ENCODE measurements at regions not wholly inside any gene's neighbourhood (a gene's known extent, or its start where the extent isn't known, plus 50 kb on each side); places are given as distances from the start of the nearest gene placed in this dataset.
A peak's percentile ranks its signal among the peaks of the same experiment; 100 is the strongest.
"Not testable (repeated sequence)": the region's sequence is repeated elsewhere in the genome, so short reads cannot be mapped to it uniquely, and the experiment has no call there.

DNA sequence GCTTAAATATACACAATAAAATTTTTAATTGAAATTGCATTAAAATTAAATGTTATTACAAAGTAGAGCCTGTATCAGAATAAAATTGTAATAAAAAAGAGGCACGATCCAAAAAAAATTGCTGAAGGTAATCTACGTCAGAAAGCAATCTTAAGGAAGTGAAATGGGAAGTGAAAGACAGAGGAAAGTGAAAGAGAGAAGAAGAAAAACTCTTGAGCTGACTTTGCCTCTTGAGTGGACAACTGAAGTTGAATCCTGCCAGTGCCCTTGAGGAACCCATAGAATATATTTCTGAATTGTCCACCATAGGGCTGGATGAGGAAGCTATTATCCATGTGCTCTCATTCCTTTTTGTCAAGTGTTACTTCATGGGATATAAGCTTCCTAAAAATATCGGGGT lies 285.1 kb upstream of the STAC start:
- FAIRE-seq: no peak

DNA sequence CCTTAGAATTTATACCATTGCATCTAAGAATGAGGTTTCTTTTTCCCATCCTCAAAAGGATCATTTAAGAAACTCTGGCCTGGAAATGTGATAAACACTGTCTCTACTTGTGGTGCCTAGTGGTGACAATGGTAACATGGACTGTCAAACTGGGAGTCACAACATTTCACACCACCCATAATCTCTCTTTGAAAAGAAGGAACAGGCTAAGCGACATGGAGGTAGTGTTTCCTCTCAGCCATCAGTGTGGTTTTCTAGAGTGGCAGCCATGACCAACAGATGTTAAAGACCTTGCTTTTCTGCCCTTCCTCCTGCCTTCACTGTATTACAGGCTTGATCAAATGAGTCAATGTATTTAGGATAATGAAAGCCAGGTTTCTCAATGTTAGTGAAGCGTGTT lies 283.1 kb upstream of the STAC start:
- FAIRE-seq: no peak

DNA sequence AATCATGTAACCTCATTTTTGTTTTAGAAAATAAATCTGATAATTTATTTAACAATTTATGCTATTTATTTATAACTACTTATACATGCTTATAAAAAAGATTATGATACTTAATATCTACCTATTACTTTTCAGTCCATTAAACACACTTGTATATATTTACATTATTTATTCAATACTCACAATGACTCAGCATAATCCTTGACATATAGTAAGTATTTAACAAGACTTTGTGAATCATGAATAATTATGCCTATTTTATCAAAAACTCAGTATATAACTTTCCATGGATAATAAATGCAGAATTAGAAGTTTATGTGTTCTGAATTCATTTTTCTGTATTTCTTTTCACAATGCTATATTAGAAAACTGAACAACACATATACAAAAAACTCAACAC lies 266.0 kb upstream of the STAC start:
- FAIRE-seq: peak; percentile 75

DNA sequence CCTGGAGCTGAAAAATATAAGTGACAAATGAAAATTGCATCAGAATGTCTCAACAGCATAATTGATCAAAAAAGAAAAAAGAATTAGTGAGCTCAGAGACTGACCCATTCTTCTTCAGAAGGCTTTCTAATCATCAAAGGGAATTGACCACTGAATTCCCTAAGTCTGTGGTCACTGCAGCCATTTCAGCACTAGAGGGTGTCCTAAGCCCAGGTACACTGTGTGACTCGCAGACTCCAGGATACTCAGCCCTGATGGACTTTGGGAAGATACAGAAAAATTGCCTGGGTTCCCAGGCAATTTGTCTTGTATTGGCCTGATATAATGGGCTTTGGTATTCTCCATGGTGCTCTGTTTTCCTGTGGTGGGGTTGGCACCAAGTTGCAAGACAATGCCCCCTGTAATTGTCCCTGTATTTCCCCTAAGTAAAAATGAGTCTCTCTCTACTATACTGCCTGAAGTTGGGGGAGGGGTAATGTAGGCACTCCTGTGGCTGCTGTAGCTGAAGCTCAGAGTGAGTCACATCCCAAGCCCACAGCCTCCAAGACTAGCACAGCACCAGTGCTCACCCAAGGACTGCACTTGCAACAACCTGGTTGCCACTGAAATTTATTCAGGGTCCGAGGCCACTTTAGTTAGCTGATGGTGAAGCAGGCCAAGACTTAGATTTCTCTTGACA lies 256.0 kb upstream of the STAC start:
- no peak for FAIRE-seq

DNA sequence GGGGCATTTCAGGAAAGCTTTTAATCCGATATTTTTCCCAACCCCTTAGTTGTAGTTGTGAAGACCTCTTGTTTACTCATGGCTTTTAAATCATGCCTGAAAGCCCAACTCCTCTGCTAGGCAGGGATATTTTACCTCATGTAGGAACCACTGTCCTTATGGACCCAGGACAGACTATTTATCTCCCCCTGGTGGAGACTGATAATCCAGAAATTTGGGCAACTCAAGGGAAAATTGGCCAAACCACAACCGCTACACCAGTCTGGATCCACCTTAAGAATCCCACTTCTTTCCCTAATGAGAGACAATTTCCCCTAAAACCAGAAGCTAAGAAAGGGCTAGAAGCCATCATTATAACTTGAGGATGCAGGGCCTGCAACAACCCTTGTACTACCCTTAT lies 248.1 kb upstream of the STAC start:
- no peak for FAIRE-seq

DNA sequence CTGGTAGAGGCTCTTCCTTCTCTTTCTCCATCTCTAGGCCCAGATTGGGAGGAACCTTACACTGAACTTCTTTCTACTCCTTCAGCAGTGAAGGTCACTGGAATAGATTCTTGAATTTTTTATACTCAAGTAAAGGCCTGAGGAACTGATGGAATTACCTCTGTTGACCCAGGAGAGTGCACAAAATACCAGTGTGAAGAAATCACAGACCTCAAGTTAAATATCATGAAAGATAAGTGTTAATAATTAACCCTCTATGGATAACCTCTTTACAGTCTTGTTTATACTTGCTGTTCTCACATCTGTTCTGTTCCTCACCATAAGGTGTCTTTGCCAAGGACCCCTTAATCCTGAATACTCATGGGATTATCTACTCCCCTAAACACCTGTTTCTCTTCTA lies 244.4 kb upstream of the STAC start:
- FAIRE-seq: no peak

DNA sequence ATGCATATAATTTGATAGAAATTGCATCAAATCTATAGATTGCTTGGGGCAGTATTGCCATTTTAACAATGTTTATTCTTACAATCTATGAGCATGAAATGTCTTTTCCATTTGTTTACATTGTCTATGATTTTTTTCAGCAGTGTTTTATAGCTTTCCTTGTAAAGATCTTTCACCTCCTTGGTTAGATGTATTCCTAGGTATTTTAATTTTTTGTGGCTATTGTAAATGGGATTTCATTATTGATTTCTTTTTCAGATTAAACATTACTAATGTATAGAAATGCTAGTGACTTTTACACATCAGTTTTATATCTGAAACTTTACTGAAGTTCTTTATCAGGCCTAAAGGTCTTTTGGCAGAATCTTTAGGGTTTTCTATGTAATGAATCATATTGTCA lies 237.6 kb upstream of the STAC start:
- no peak for FAIRE-seq

DNA sequence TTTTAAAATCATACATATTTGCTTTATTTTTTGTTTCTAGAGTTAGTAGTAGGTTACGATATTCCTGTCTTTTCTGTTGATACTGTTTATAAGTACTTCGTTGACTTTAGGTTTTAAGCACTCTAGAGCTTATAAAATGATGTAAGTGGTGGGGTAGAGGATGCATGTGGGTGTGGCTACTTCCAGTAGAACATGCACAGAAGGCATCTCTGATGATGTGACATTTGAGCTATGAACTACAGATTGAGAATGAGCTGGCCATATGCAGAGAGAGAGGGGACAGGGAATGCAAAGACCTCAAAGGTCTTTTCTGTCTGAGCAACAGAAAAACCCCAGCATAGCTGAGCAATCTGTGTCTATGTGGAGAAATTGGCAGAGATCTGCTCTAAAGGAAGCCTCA lies 233.9 kb upstream of the STAC start:
- FAIRE-seq: no peak

DNA sequence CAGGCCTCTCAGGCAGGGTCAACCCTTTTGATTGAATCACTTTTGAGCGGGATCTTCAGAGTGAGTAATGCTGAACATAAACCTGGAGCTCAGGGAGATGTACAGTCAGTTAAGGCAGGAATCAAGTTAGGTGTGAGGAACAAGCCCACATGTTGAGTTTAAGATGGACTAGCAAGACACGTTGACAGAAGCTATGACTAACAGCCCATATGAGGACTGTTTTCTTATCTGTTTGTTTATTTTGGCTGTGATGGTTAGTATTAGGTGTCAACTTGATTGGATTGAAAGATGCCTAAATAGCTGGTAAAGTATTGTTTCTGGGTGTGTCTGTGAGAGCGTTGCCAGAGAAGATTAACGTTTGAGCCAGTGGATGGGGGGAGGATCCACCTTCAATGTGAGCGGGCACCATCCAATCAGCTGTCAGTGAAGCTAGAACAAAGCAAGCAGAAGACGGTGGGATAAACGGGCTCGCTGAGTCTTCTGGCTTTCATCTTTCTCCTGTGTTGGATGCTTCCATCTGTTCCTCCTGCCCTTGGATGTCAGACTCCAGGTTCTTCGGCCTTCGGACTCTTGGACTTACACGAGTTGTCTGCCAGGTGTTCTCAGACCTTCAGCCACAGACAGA lies 232.3 kb upstream of the STAC start:
- no peak for FAIRE-seq

DNA sequence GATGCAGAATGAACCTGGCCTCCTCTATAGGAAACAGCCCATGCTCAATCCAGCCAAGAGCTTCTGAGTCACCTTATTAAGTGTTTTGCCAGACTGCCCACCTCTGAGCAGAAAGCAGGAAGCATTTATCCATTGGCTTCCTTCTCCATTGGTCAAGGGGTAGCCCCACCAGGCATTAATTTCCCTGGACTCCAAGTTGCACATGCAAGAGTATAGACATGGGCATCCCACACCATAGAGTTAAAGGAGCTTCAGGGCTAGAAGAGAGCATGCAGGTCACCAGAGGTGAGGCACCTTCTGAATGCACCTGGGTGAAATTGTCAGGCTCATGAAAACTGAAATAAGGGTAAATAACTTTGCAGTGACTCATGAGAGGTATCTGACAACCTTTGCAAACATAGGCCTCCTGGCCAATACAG lies 230.8 kb upstream of the STAC start:
- no peak for FAIRE-seq

DNA sequence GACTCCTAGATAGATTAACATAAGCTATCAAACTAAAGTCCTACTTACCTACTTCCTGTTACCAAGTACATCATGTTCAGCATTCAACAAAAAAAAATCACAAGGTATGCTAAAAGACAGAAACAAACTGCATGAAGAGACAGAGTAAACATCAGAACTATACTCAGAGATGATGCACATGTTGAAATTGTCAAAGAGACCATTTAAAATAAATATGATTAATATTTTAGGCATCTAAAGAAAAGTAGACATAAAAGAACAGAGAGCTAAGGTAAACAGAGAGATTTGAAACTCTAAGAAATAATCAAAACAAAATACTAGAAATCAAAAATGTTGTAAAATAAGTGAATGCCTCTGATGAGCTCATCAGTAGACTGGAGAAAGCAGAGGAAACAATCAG lies 224.8 kb upstream of the STAC start:
- no peak for FAIRE-seq

DNA sequence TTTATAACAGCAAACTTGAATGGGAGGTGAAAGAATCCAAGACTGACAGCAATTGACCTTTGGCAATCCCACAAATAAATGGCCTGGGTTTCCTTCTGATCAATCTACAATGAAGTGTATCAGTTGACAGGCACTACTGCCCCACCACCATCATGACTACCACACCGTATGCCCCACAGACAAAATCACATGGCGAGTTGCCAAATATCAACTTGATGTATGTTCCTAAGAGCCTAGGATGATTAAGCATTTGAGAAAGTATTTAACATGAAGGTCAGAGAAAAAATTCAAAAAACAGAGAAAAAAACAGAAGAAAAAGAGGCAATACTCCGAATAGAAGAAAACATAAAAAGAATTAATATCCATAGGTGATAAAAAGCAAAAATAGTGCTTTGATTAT lies 215.9 kb upstream of the STAC start:
- no peak for FAIRE-seq

DNA sequence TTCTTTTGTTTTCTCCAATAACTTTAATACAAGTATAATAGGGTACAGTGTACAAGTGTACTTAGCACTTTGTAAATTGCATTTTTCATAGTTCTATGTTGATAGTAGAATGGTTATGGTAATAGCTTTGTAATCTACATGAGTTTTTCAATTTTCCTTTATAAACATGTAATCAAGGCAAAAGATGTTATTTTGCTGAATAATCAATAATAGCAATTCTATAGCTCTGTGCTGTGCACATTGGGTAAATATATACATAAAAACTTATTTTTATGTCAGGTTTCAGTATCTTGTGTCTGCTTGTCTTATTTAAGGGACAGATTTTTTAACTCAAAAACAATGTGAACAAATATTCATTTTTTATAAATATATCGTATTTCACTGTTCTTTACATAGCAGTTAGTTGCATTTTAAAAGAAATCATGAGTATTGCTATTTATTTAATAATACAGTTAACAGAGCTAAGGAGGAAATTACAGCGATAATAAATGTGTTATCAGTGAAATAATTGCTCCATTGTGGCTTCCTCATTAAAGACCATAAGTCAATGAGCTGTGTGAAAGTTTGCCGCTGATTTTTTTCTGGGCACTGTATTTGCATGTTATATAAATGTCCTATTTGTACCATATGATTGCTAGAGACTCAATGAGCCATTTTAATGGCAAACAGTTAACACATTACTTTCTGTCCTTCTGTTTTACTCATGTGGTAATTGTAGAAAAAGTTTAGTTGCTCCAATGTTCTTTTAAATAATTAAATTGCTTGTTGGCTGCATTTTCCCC lies 214.6 kb upstream of the STAC start:
- FAIRE-seq: no peak

DNA sequence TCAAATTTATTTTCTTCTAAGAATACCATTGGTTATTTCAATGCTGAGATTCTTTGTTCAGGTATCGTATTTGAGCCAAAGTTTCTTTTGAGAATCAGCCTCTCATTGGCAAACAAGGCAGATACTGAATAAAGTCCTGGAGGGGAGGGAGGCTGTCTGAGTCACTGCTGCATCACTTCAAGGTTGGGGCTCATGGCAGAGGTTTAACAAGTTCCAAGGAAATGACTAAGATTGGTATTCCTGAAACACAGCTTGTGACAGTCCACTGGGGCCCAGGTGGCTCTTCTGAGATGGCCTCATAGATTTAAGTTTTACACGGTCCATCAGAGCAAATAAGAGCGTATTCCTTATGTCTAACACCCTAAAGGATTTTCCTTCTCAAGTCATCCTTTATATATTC lies 213.8 kb upstream of the STAC start:
- no peak for FAIRE-seq

DNA sequence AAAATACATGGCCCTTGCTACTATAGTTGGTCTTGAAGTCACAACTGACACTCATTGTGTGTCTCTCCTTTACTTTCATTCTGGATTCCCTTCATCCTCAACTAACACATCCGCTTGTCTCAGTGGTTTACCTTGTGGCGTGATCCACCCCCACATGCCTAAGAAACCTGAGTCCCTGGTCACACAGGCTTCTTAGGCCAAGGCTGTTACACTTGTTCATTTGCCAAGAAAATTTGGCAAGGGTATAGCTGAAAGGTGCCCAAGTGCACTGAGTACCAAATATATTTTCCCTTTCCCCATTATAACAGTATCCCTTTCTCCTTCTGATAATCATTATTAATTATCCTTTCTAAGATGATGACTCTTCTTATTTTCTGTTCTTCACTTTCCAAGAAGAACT lies 207.6 kb upstream of the STAC start:
- FAIRE-seq: no peak

DNA sequence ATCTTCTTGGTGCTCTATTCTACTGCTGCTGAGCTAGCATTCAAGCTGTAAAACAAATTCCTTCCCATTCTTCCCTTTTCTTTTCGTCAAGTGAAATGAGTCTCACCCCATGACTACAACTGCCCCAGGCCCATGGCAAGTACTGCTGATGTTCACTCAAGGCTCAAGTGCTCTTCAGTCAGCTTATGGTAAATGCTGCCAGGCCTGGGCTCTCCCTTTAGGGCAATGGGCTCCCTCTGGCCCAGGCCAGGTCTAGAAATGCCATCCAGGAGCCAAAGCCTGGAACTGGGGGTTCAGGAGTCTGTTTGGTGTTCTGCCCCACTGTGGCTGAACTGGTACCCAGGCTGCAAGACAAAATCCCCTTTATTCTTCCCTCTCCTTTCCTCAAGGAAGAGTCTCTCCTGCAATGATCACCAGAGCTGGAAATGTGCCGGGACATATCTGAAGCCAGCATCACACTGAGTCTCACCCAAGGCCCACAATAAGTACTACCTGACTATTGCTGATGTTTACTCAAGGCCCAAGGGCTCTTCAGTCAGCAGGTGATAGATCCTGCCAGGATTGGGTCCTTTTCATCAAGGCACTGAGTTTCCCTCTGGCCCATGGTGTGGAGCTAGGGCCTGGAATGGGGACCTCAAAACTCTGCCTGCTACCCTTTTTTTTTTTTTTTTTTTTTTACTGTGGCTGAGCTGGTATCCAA lies 205.0 kb upstream of the STAC start:
- FAIRE-seq: no peak

DNA sequence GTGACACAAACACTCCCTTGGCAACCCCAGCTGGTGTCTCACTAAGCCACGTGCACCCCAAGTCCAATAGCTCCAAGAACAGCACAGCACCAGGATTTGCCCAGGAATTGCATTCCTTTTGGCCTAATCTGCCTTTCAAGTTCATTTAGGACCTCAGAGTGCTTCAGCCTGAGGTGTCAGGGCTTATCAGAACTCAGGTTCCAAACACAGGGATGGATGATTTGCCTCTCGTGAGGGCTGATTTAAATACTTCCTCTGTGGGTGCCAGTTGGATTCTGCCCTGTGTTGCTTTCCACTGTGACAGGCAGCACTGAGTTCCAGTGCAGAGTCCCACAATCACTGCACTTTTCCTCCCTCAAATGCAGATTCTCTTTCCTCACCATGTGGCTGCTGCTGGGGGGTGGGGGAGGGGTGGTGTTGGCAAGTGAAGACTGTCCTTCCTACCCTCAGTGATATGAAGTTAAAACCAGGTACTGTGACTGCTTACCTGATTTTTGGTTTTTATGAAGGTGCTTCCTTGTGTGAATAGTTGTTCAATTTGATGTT lies 204.3 kb upstream of the STAC start:
- FAIRE-seq: no peak

DNA sequence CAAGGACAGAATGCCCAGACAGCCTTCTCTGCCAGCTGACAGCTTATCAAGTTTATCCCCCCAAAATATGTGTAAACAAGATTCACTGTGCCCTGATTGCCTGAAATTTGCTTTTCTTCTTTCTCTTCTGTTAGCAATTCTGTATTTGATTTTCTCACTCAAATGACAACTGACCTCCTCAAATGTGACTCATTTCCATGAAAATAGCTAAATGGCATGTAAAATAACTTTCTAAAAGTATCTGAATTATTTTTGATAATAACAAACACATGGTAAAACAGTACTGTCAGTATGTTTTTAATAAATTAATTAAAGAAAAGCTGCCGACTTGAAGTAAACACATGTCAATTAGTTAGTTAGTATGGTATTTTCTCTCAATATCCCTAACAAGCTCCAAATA lies 202.3 kb upstream of the STAC start:
- no peak for FAIRE-seq

DNA sequence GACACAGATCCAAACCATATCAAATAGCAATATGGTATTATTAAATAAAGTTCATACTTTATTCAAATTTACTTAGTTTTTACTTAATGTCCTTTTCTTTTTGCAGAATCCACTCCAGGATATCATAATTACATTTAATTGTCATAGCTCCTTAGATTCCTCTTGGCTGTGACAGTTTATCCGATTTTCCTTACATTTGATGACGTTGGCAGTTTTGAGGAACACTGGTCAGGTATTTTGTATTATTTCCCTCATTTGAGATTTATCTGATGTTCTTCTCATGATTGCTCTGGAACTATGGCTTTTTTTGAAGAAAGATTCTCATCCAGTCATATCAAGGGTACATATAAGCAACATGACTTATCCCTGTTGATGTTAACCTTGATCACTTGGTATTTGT lies 198.3 kb upstream of the STAC start:
- FAIRE-seq: no peak

DNA sequence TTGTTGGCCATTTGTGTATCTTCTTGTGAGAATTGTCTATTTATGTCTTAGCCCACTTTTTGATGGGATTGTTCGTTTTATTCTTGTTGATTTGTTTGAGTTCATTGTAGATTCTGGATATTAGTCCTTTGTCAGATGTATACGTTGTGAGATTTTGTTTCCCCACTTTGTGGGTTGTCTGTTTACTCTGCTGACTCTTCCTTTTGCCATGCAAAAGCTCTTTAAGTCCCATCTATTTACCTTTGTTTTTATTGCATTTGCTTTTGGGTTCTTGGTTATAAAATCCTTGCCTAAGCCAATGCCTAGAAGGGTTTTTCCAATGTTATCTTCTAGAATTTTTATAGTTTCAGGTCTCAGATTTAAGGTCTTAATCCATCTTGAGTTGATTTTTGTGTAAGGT lies 193.1 kb upstream of the STAC start:
- FAIRE-seq: not testable (repeated sequence)

DNA sequence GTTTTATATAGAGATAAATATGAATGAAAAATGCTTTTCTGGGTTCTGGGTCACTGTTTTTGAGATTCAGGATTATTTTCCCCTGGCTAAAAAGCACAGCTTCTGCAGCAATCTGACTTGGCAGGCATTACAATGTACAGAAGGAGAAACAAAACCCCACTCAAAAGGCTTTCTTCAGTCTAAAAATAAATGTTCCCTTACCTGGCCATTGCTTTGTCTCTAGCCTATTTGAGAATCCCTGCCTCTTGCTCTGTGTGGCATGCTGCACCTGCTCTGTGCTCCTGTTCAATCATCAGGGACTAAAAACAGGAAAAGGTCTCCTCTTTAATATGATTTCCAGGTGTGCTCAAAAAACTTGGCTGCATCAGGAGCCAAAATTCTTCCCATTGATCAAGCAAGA lies 187.4 kb upstream of the STAC start:
- FAIRE-seq: no peak

DNA sequence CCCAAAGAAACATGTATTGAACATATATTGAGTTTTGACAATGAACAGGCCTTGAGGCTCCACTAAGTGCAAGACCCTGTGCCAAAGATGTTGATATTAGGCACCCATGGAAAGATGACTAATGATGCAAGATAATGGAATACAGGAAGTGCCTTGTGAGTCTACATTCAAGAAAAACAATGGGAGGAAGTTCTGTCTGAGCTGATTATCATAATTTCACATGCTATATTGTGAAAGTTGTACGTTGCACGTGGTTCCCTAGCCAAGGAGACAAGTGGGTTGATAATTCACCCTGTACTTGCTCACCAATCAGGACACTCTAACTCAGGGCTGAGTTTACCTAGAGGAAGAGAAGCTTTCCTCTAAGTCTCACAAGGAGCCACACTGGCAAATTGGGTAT lies 186.9 kb upstream of the STAC start:
- no peak for FAIRE-seq

DNA sequence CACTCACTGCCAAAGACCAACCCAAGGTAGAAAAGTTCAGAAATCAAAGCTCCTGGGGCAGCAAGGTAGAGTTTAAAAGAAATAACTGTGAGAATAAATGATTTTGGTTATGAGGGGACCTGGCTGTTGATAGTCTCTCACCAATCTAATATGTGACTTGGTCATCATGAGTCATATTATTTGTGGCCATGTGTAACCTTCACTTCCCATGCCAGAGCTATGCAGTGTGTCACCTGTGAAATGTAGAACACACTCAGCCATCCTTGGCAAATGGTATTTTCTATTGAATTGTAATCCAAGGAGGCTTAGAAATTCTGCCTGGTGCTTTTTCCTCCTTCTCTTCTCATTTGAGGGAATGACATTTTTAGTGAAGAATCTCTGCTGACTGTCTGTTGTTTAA lies 184.2 kb upstream of the STAC start:
- no peak for FAIRE-seq

DNA sequence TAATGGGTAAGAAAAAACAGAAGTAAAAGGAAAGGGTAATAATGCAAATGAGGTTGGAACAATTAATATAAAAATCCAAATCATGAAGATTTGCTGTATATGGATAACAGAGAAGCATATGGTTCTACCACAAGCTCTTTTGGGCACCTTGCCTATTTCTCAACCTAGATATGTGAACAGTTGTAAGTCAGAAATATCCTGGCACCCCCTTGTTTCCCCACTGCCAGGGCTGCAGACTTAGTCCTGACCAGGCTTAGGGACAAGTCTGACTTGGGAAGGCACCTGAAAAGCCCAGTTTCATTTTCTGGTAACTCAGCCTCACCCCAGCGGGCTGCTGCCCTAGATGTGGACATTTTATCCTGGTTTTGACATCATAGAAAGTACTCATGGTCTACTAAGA lies 183.2 kb upstream of the STAC start:
- no peak for FAIRE-seq
